Osteocyte (in vitro differentiated cells): ENCODE measurements at regions not wholly inside any gene's neighbourhood (a gene's known extent, or its start where the extent isn't known, plus 50 kb on each side); places are given as distances from the start of the nearest gene placed in this dataset.

Experiments
- DNase-seq: peaks from one replicate; pipeline ENCODE4 v3.0.0; 2021; ENCODE audit warnings: mixed read lengths; ENCODE audit not compliant: unreplicated experiment; ENCODE audit errors: extremely low spot score
- H3K27ac Mint-ChIP-seq: one replicate; pipeline ENCODE4 v1.8.0; 2021; ENCODE audit warnings: mild to moderate bottlenecking, mixed read lengths; ENCODE audit not compliant: unreplicated experiment
- H3K27me3 Mint-ChIP-seq: one replicate; pipeline ENCODE4 v1.8.0; 2021; ENCODE audit warnings: mixed read lengths; ENCODE audit not compliant: unreplicated experiment
- H3K36me3 Mint-ChIP-seq: one replicate; pipeline ENCODE4 v1.8.0; 2021; ENCODE audit warnings: mixed read lengths; ENCODE audit not compliant: unreplicated experiment
- H3K4me1 Mint-ChIP-seq: one replicate; pipeline ENCODE4 v1.8.0; 2021; ENCODE audit warnings: mixed read lengths; ENCODE audit not compliant: unreplicated experiment
- H3K4me3 Mint-ChIP-seq: one replicate; pipeline ENCODE4 v1.8.0; 2021; ENCODE audit warnings: mild to moderate bottlenecking, moderate library complexity, mixed read lengths; ENCODE audit not compliant: unreplicated experiment
- H3K9me3 Mint-ChIP-seq: one replicate; pipeline ENCODE4 v1.8.0; 2021; ENCODE audit warnings: mixed read lengths; ENCODE audit not compliant: unreplicated experiment
- TF ChIP-seq, protein P1 (sequence below): fragments of 200-600 bp; sonication (generic); IDR thresholded peaks from 2 replicates; pipeline ENCODE4 v1.5.0; 2021; ENCODE audit warnings: antibody characterized with exemption, mild to moderate bottlenecking, moderate library complexity

GRCh38 chr6:138663892-138664291 is 109.7 kb upstream of the CCDC28A start:
- Mint-ChIP-seq H3K27ac (no peak overlapping the region), H3K27me3 (no peaks in the 10 kb centered on the region), H3K36me3 (no peaks in the 10 kb centered on the region), H3K4me1 (peaks cover 21% of the 10 kb centered on the region), H3K9me3 (no peaks in the 10 kb centered on the region), H3K4me3 (no peak overlapping the region)
- TF ChIP-seq, protein P1, sequence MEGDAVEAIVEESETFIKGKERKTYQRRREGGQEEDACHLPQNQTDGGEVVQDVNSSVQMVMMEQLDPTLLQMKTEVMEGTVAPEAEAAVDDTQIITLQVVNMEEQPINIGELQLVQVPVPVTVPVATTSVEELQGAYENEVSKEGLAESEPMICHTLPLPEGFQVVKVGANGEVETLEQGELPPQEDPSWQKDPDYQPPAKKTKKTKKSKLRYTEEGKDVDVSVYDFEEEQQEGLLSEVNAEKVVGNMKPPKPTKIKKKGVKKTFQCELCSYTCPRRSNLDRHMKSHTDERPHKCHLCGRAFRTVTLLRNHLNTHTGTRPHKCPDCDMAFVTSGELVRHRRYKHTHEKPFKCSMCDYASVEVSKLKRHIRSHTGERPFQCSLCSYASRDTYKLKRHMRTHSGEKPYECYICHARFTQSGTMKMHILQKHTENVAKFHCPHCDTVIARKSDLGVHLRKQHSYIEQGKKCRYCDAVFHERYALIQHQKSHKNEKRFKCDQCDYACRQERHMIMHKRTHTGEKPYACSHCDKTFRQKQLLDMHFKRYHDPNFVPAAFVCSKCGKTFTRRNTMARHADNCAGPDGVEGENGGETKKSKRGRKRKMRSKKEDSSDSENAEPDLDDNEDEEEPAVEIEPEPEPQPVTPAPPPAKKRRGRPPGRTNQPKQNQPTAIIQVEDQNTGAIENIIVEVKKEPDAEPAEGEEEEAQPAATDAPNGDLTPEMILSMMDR, result no peak
- DNase-seq, result no peak

GRCh38 chr6:138664745-138665144 is 108.8 kb upstream of the CCDC28A start:
- Mint-ChIP-seq H3K36me3 (no peaks in the 10 kb centered on the region), H3K27me3 (no peaks in the 10 kb centered on the region), H3K27ac (no peak overlapping the region), H3K4me3 (no peak overlapping the region), H3K9me3 (no peaks in the 10 kb centered on the region), H3K4me1 (peaks cover 21% of the 10 kb centered on the region)
- TF ChIP-seq, protein P1, result no peak
- no peak for DNase-seq

DNA sequence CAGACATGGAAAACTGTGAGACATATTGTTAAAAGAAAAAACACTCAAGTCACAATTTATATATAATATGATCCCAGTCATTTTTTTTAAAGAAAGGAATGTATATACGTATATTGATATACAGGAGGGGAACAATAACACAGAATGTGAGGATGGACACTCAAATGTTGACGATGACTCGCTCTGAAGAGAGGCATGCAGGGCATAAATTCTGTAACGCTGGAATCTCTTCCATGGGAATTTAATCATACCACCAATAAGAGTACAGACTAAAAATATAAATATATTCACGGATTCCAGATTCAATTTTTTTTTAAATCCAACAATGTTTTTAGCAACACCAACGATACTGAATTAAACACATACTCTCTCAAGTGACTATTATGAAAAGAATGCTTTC is 106.9 kb upstream of the CCDC28A start:
- no peak for DNase-seq
- H3K27ac Mint-ChIP-seq, result peak overlapping the region; percentile 75
- TF ChIP-seq, protein P1, result no peak

DNA sequence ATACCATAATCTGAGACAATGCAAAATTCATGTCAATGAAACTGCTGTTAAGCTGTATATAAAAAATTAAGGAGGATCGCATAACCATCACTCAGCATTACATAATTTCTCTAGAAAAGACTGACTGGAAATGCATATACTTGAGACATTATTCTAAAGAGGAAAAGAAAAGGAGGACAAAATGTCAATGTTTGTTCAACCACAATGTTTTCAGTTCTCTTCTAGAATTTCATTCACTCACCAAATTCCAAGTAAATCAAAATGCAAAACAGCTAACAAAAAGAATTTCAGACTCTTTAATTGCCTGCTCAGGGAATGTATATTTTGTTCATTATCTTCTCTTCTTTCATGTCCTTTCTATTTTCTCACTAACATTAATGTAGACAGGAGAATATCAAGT is 106.2 kb upstream of the CCDC28A start:
- TF ChIP-seq, protein P1, result no peak
- Mint-ChIP-seq H3K4me1 (peaks cover 28% of the 10 kb centered on the region), H3K27ac (peak overlapping the region; percentile 75), H3K36me3 (no peaks in the 10 kb centered on the region), H3K4me3 (no peak overlapping the region), H3K9me3 (no peaks in the 10 kb centered on the region), H3K27me3 (no peaks in the 10 kb centered on the region)
- DNase-seq, result no peak

More for the DNA sequence above, 106.9 kb upstream of the CCDC28A start:
- no peaks in the 10 kb centered on the region for H3K27me3 Mint-ChIP-seq
- H3K9me3 Mint-ChIP-seq, result no peaks in the 10 kb centered on the region
- peak overlapping the region; percentile 35 for H3K4me3 Mint-ChIP-seq
- H3K4me1 Mint-ChIP-seq, result peaks cover 23% of the 10 kb centered on the region
- no peaks in the 10 kb centered on the region for H3K36me3 Mint-ChIP-seq

GRCh38 chr6:138671351-138671750 is 102.2 kb upstream of the CCDC28A start:
- no peaks in the 10 kb centered on the region for H3K9me3 Mint-ChIP-seq
- no peak overlapping the region for H3K27ac Mint-ChIP-seq
- H3K36me3 Mint-ChIP-seq, result no peaks in the 10 kb centered on the region
- peaks cover 38% of the 10 kb centered on the region for H3K4me1 Mint-ChIP-seq
- TF ChIP-seq, protein P1, result no peak
- DNase-seq, result no peak
- H3K4me3 Mint-ChIP-seq, result no peak overlapping the region
- H3K27me3 Mint-ChIP-seq, result no peaks in the 10 kb centered on the region
